Right forelimb (tissue), 1 donor: ENCODE measurements at regions not wholly inside any gene's neighbourhood (a gene's known extent, or its start where the extent isn't known, plus 50 kb on each side); places are given as distances from the start of the nearest gene placed in this dataset.
"Not testable (repeated sequence)": the region's sequence is repeated elsewhere in the genome, so short reads cannot be mapped to it uniquely, and the experiment has no call there.

Experiments
- DNase-seq: peaks from one replicate; pipeline ENCODE4 v3.0.0-alpha.2; 2018

DNA sequence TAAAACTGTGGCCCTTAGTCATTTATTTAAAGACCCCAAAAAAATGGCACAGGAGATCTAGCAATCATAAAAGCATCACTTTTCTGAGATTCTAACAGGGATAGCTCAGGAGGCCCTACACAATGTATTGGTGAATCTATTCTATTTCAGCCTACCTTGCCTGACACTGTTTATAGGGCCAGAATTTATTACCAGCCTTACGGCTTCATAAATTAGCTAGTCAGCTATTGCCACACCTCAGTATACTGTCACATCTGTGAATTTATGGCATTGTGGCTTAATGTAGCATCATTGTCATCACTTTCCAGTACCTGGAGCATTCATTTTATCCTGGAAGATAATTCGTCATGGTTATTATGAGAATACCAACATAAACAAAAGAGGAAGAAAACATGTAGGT lies 121.2 kb upstream of the ERG start:
- DNase-seq = no peak

DNA sequence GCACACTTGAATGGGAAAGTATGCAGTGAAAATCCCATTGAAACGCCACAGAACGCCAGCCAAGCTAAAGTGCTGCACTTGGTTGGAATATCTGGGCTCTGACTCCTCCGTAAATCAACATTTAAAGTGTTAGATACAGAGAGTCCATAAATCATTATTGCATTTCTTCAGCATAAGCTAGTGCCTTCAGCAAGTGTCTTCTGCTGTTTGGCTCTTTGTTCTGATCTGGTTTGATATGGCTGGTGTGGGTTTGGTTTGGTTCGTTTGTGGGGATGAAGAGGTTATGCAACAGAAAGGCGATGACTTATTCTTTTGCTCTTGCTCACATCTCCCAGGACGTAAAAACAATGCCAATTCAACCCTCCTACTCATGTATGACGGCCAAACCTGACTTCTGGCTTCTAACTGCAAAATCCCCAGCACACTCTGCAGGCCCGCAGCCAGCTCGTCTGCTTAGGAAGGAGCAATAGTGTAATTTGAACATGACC lies 121.8 kb upstream of the ERG start:
- peak; percentile 65 for DNase-seq

DNA sequence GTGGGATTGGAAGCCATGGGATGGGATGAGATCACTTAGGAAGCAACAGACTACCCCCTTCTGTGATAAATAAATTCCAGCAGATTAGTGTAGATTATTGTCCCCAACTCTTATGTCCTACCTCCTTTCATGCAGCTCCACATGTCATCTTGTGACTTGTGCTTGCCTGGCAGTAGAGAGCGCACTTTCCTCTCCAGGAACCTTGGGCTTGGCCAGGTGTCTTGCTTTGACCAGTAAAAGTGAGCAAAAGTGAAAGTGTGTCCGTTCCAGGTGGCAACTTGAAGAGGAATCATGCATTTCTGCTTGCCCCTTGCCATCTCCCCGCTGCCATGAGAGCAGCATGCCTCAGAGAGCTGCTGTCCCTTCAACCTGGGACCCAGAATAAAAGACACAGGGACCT lies 122.9 kb upstream of the ERG start:
- DNase-seq = no peak

DNA sequence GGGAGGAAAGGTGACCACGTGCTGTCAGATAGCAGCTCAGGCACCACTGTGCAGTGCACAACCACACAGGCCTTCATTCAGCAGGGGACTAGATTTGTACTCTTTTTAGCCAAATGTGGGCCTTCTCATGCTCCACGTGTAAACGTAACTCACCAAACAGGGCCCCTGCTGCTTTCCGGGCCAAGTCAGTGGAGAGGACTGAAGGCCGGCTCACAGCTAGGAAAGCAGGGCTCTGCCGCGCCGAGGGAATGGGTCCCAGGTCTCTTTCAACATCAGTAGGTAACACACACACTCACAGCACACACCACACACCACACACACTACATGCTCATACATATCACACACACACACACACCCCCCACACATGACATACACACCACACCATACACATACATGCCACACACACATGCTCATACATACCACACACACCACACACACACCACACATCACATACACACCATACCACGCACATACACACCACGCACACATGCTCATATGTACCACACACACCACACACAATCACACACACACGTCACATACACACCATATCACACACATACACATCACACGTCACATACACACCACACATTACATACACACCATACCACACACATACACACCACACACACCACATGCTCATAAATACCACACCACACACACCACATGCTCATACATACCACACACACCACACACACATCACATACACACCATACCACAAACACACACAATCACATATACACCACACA lies 124.0 kb upstream of the ERG start:
- no peak for DNase-seq

DNA sequence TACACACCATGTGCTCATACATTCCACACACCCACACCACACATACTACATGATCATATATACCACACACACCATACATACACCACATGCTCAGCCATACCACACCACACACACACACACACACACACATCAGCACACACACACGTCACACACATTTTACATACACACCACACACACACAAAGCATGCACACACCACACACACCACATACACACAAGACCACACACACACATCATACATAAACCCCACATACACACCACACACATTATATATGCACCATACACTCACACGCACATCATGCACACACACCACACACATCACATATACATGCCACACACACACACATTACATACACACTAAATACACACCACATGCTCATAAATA lies 124.5 kb upstream of the ERG start:
- no peak for DNase-seq

DNA sequence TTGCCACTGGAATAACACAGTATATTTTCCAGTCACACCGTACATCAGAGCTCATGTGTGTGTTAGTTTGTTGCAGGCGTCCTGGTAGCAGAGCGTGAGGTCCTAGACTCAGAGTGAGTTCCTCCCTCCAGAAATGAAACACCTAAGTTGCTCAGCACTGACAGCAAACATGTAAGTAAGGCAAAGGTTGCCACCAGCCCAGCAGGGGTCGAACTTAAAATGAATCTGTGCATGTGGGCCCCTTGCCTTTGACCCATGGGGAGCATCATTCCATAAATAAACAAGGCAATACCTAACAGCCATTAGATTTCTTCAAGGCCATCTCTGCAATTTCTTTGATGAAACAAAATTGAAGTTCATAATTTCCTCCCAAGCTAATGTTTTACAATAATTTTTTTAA lies 125.3 kb upstream of the ERG start:
- no peak for DNase-seq

DNA sequence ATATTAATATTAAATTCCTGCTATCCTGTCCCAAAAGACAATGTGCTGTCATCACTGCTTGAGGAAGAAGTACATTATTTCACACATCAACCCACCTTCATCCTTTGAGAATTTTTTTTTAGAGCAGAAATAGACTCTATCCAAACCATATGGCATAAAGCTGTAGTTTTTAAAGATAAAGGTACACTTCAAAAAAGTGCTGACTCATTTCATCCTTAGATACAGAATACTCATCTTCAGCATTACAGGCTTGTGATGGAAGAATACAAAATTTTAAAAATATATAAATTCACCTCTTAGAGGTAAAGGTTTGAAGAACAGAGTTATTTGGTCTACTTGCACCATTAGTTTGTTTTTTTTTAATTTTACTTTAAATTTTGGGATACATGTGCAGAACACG lies 126.7 kb upstream of the ERG start:
- no peak for DNase-seq

DNA sequence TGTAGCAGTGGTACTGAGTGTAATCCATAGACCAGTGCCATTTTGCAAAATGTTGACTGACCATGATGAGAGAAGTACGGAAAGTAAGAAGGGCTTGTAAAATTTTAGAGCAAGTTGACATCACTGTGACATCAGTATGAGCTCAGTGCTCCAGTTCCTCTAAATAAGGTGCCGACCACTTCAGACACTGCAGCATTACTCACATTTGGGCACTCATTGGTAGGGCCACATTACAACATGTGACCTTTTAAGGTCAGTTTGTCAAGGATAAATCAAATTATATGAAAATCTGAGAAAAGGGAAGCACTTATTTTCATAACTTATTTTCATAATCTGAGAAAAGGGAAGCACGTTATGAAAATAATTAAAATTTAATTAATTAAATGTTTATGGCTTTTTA lies 128.0 kb upstream of the ERG start:
- DNase-seq = no peak

DNA sequence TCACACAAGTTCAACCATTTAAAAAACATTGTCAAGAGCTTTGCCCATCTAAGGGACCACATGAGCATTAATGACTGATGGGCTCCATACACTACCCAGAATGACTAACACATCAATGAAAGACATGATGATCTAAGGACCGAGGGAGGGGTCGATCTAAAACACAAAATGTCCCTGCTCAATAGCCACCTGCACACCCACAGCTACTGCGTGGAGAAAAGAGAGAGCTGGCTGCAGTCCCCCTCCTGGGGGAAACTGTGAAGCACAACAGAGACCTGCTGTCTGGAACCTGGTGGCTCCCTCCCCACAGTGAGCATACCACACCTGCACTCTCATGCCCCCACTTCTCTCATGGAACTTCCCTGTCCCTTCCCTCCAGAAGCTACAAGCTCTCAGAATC lies 130.1 kb upstream of the ERG start:
- no peak for DNase-seq

GRCh38 chr21:38631206-38631605 lies 132.9 kb upstream of the ERG start:
- no peak for DNase-seq

DNA sequence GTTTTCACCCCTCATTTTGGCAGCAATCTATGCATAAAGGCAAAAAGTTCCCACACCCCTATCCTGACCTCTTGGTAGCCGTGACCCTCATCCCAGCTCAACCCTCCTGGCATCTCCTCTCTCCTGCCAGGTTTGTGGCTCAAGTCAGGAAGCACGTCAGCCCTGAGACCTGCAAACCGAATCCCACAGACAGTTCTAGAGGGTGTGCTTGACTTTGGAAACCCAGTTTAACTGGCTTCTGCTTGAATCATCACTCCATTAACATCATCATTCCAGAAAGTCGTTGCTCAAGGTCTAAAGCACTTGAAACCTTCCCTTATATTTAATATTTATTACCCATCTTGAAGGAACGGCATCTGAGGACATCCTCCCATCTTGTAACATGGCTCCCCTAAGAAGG lies 133.4 kb upstream of the ERG start:
- no peak for DNase-seq

- no peak for DNase-seq
Observed at GRCh38 chr21:38637161-38637560, 138.9 kb upstream of the ERG start.

DNA sequence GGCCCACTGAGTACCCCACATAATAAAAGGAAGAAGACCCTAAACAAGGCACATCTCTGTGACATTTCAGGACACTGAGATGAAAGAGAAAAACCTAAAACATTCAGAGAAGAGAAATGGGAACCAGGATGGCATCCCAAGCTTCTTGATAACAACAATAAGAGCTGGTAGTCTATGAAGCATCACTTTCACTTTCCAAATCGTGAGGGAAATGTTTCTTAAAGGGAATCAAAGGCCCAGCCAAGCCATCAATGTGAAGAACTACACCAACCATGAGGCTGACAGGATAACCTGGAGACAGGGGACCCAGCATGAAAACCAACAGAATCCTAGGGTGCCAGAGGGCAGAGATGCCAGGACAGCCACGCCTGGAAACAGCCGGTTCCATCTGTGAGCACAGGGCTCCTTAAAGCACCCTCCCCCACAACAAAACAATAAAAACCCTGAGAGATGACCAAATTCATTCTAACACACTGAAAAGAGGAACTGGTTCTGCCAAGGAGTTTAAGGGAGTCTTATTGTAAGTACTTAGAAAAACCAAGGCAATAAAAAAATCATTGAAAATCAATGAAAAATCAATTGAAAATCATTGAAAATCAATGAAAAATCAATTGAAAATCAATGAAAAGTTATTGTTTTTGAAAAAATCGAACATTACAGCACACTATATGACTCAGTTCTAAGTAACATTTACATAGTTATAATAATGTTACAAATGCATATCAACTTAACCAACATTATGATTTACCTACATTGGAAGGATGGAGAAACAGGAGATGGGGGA lies 141.5 kb upstream of the ERG start:
- no peak for DNase-seq

GRCh38 chr21:38640355-38640742 lies 142.1 kb upstream of the ERG start:
- not testable (repeated sequence) for DNase-seq

DNA sequence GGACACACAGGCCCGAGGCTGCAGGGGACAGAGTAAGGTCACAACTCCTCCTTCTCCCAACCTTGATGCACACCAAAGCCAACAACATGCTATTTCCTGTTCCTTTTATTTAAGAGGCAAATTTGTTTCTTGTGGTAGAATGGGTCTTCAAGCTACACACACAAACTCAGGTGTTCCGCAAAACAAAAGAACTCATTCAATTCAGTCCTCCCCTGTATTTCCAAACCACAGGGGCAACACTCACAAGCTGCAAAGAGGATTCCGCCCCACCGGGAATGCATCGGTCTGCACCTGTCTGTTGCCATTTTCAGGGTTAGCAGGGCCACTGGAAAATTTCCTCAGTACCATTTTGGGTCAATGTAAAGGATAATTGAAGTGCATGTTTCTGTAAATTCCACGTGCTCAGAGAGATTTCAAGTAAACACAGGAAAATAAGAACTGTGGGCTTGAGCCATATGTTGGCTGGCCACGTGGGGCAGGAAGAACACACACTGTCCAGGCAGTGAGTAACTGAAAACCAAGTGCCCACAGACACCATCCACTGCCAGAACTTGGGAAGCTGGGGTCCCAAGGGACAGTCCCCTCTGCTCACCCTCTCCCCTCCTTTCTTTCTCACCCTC lies 145.2 kb upstream of the ERG start:
- no peak for DNase-seq

- DNase-seq = no peak
Observed at GRCh38 chr21:38645282-38645681, 147.0 kb upstream of the ERG start.

- DNase-seq = no peak
Observed at GRCh38 chr21:38646213-38646837, 148.0 kb upstream of the ERG start.

DNA sequence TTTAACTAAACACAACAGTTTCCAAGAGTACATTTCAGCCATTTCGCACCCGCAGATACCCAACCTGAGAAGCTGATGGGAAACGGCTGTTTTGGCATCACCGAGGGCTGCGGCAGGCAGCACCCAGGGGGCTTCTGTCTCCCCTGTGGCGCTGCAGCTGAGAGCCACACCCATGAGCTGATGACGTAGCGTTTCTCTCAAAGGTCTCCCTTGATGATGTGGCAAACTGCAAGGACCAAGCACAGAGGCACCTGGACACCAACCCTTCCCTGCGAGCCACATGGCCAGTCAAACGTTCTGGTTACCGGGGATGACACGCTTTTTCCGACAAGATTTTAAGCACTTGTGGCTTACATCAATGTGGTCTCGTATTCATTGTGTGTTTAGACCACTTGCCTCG lies 150.8 kb upstream of the ERG start:
- DNase-seq = no peak

GRCh38 chr21:38651570-38651969 lies 153.3 kb upstream of the ERG start:
- no peak for DNase-seq

- DNase-seq = no peak
Observed at GRCh38 chr21:38652396-38652795, 153.3 kb upstream of the ETS2 start.

GRCh38 chr21:38654580-38654979 lies 151.1 kb upstream of the ETS2 start:
- DNase-seq = no peak

DNA sequence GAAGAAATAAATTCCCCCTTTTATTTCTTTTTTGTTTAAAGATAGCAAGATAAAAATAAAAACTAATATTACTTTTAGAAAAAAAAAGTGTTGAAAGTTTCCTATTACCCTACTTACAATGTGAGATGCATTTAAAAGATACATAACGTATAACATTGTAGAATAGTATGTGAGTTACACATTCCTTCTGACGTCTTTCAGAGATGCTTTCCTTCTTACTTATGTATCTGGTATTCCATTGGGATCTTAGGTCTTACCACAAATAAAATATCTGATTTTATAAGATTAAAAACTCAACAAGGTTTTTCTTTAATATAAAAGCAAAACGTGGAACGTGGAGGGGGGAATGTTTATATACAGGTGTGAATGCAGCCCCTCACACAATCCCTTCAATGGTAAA lies 147.2 kb upstream of the ETS2 start:
- no peak for DNase-seq

- no peak for DNase-seq
Observed at GRCh38 chr21:38659936-38660332, 145.8 kb upstream of the ETS2 start.
